Epithelial cell of esophagus (primary cell): ENCODE measurements at regions not wholly inside any gene's neighbourhood (a gene's known extent, or its start where the extent isn't known, plus 50 kb on each side); places are given as distances from the start of the nearest gene placed in this dataset.

ENCODE experiments used
- DNase-seq: peaks from one replicate; pipeline ENCODE4 v3.0.0; 2010; ENCODE audit warnings: low read depth
- H3K4me3 ChIP-seq: 2 replicates; pipeline ENCODE4 v1.5.1; 2011; ENCODE audit warnings: mild to moderate bottlenecking, low read length, control low read depth
- CTCF ChIP-seq: IDR thresholded peaks from 2 replicates; pipeline ENCODE4 v1.5.1; 2011; ENCODE audit warnings: low read depth, mild to moderate bottlenecking, low read length, control low read depth, inconsistent platforms; ENCODE audit not compliant: insufficient read depth; ENCODE audit errors: missing control alignments

- TF ChIP-seq CTCF = no peak
- DNase-seq = peak; percentile 59
- H3K4me3 ChIP-seq = no peak overlapping the region
These were observed 50.4 kb downstream of the FHIP1A start for GRCh38 chr4:151459375-151459774.

GRCh38 chr4:151460434-151460833 lies 51.5 kb downstream of the FHIP1A start:
- H3K4me3 ChIP-seq = no peak overlapping the region
- DNase-seq = no peak
- no peak for TF ChIP-seq CTCF

GRCh38 chr4:151462554-151462953 lies 53.6 kb downstream of the FHIP1A start:
- no peak for TF ChIP-seq CTCF
- no peak for DNase-seq

GRCh38 chr4:151468715-151469696 lies 60.0 kb downstream of the FHIP1A start:
- no peak for TF ChIP-seq CTCF
- no peak overlapping the region for H3K4me3 ChIP-seq
- DNase-seq = peak; percentile 82

More at GRCh38 chr4:151462554-151462953, 53.6 kb downstream of the FHIP1A start:
- H3K4me3 ChIP-seq = no peak overlapping the region

- no peak overlapping the region for H3K4me3 ChIP-seq
- no peak for TF ChIP-seq CTCF
- DNase-seq = no peak
These were observed 61.0 kb downstream of the FHIP1A start for GRCh38 chr4:151469970-151470369.

- DNase-seq = no peak
- no peak overlapping the region for H3K4me3 ChIP-seq
- TF ChIP-seq CTCF = no peak
These were observed 62.8 kb downstream of the FHIP1A start for GRCh38 chr4:151471728-151472127.
